NCI-H1694 (cell line): ENCODE measurements at regions not wholly inside any gene's neighbourhood (a gene's known extent, or its start where the extent isn't known, plus 50 kb on each side); places are given as distances from the start of the nearest gene placed in this dataset.
A peak's percentile ranks its signal among the peaks of the same experiment; 100 is the strongest.

ENCODE experiments used
- DNase-seq: peaks from one replicate; lab custom pipeline; 2025; lab: John Stamatoyannopoulos, UW

- DNase-seq, result no peak
Measured at GRCh38 chr13:89584058-89584620, 1763.3 kb upstream of the MIR17HG start.

GRCh38 chr13:89602655-89603054 is 1744.8 kb upstream of the MIR17HG start:
- no peak for DNase-seq

GRCh38 chr13:89603187-89603586 is 1744.3 kb upstream of the MIR17HG start:
- no peak for DNase-seq

GRCh38 chr13:89609318-89609717 is 1738.2 kb upstream of the MIR17HG start:
- no peak for DNase-seq

GRCh38 chr13:89610331-89610730 is 1737.2 kb upstream of the MIR17HG start:
- DNase-seq, result no peak

GRCh38 chr13:89610881-89611280 is 1736.6 kb upstream of the MIR17HG start:
- DNase-seq, result no peak

- no peak for DNase-seq
Measured at GRCh38 chr13:89627996-89628395, 1719.5 kb upstream of the MIR17HG start.

GRCh38 chr13:89628567-89628966 is 1718.9 kb upstream of the MIR17HG start:
- DNase-seq, result no peak

- DNase-seq, result no peak
Measured at GRCh38 chr13:89650226-89650625, 1697.3 kb upstream of the MIR17HG start.

GRCh38 chr13:89660752-89661151 is 1686.7 kb upstream of the MIR17HG start:
- no peak for DNase-seq

GRCh38 chr13:89673789-89674311 is 1673.6 kb upstream of the MIR17HG start:
- DNase-seq, result no peak

- DNase-seq, result no peak
Measured at GRCh38 chr13:89678466-89679121, 1668.9 kb upstream of the MIR17HG start.

GRCh38 chr13:89684896-89685295 is 1662.6 kb upstream of the MIR17HG start:
- DNase-seq, result no peak

GRCh38 chr13:89686171-89686570 is 1661.3 kb upstream of the MIR17HG start:
- no peak for DNase-seq

GRCh38 chr13:89687066-89687465 is 1660.4 kb upstream of the MIR17HG start:
- DNase-seq, result no peak

- no peak for DNase-seq
Measured at GRCh38 chr13:89688918-89689317, 1658.6 kb upstream of the MIR17HG start.

GRCh38 chr13:89694451-89694850 is 1653.0 kb upstream of the MIR17HG start:
- no peak for DNase-seq

GRCh38 chr13:89695343-89696257 is 1651.9 kb upstream of the MIR17HG start:
- DNase-seq, result peak; percentile 7

GRCh38 chr13:89701913-89702312 is 1645.6 kb upstream of the MIR17HG start:
- no peak for DNase-seq

- DNase-seq, result no peak
Measured at GRCh38 chr13:89704040-89704439, 1643.4 kb upstream of the MIR17HG start.

- no peak for DNase-seq
Measured at GRCh38 chr13:89708013-89708412, 1639.5 kb upstream of the MIR17HG start.

- DNase-seq, result no peak
Measured at GRCh38 chr13:89721216-89721615, 1626.3 kb upstream of the MIR17HG start.
